Thoracic aorta (tissue), 2 donors: ENCODE measurements at regions not wholly inside any gene's neighbourhood (a gene's known extent, or its start where the extent isn't known, plus 50 kb on each side); places are given as distances from the start of the nearest gene placed in this dataset.

ENCODE experiments used
- ATAC-seq: fragments of 150-250 bp; one replicate; pipeline ENCODE4 v1.8.0; 2017; ENCODE audit warnings: low read depth; ENCODE audit not compliant: insufficient number of reproducible peaks, low FRiP score
- DNase-seq: peaks from one replicate; pipeline ENCODE4 v3.0.0-alpha.2; 2020; ENCODE audit warnings: low spot score
- H3K27ac ChIP-seq, 2 donors: fragments of 200-600 bp; sonication (generic); 1 replicate in 1 of 2; 2 replicates in 1 of 2; pipeline ENCODE4 v1.5.1; 2016; ENCODE audit warnings: mild to moderate bottlenecking in 2 of 2, moderate library complexity in 2 of 2
- H3K27me3 ChIP-seq: fragments of 200-600 bp; sonication (generic); replicated peaks from 2 replicates; pipeline ENCODE4 v1.6.0; 2016; ENCODE audit warnings: mild to moderate bottlenecking; ENCODE audit not compliant: insufficient read depth
- H3K36me3 ChIP-seq: fragments of 200-600 bp; sonication (generic); one replicate; pipeline ENCODE4 v1.5.1; 2016
- H3K4me1 ChIP-seq, 2 donors: fragments of 200-600 bp; sonication (generic); 1 replicate in 1 of 2; 2 replicates in 1 of 2; pipeline versions ENCODE4 v1.5.1 to v1.6.0; 2016; ENCODE audit warnings: low read depth in 2 of 2, mild to moderate bottlenecking in 1 of 2; ENCODE audit not compliant: control insufficient read depth in 1 of 2
- H3K4me3 ChIP-seq: fragments of 200-600 bp; sonication (generic); 2 replicates; pipeline ENCODE4 v1.5.1; 2016; ENCODE audit warnings: mild to moderate bottlenecking
- H3K9me3 ChIP-seq: fragments of 200-600 bp; sonication (generic); 2 replicates; pipeline ENCODE4 v1.5.1; 2016
- TF ChIP-seq, protein P1 (sequence below): fragments of 200-600 bp; sonication (generic); IDR thresholded peaks from one replicate; pipeline ENCODE4 v1.5.1; 2019; ENCODE audit warnings: antibody characterized with exemption

DNA sequence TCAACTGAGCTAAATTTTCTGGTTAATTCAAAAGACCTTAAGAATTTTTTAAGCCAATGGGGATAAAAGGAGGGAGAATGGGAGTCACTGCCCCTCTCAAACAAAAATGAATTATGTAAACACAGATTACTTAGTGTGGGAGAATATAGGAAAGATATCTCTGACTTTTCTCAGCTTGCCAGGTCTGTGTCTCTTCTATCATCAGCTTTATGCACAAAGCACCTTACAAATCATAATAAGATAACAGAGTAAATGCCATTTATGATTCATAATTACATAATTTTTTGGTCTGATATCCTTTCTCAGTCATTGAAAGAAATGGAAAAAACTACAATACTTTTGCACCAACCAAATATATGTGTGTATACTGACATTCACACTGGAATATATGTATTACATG, 604.6 kb upstream of the FAM241A start:
- TF ChIP-seq, protein P1, sequence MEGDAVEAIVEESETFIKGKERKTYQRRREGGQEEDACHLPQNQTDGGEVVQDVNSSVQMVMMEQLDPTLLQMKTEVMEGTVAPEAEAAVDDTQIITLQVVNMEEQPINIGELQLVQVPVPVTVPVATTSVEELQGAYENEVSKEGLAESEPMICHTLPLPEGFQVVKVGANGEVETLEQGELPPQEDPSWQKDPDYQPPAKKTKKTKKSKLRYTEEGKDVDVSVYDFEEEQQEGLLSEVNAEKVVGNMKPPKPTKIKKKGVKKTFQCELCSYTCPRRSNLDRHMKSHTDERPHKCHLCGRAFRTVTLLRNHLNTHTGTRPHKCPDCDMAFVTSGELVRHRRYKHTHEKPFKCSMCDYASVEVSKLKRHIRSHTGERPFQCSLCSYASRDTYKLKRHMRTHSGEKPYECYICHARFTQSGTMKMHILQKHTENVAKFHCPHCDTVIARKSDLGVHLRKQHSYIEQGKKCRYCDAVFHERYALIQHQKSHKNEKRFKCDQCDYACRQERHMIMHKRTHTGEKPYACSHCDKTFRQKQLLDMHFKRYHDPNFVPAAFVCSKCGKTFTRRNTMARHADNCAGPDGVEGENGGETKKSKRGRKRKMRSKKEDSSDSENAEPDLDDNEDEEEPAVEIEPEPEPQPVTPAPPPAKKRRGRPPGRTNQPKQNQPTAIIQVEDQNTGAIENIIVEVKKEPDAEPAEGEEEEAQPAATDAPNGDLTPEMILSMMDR, result no peak
- no peaks in the 10 kb centered on the region for H3K27me3 ChIP-seq
- H3K4me3 ChIP-seq, result no peak overlapping the region
- DNase-seq (no peak), ATAC-seq (no peak)
- no peaks in the 10 kb centered on the region for H3K4me1 ChIP-seq
- H3K27ac ChIP-seq, result no peak overlapping the region
- H3K9me3 ChIP-seq, result no peaks in the 10 kb centered on the region
- no peaks in the 10 kb centered on the region for H3K36me3 ChIP-seq

DNA sequence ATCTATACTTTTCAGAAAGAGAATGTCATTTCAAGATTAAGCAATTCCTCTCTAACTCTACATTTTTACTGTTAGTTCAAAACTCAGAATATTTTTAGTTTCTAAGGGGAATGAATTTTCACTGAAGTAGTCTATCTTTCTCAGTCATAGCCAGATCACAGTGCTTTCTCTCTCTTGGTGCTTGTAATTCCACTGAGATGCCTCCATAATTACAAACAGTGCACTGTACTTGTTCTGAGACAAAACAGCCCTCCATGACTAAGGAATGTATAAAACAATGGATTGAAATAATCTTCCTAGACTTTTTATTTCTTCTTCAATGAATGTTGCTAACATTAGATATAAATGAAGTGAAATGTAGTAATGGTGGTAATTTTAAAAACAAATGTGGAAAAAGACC, 603.2 kb upstream of the FAM241A start:
- H3K27me3 ChIP-seq, result no peaks in the 10 kb centered on the region
- TF ChIP-seq, protein P1, result no peak
- no peaks in the 10 kb centered on the region for H3K4me1 ChIP-seq
- no peak overlapping the region for H3K4me3 ChIP-seq
- no peak overlapping the region for H3K27ac ChIP-seq
- H3K36me3 ChIP-seq, result no peaks in the 10 kb centered on the region
- no peaks in the 10 kb centered on the region for H3K9me3 ChIP-seq
- ATAC-seq (no peak), DNase-seq (no peak)

DNA sequence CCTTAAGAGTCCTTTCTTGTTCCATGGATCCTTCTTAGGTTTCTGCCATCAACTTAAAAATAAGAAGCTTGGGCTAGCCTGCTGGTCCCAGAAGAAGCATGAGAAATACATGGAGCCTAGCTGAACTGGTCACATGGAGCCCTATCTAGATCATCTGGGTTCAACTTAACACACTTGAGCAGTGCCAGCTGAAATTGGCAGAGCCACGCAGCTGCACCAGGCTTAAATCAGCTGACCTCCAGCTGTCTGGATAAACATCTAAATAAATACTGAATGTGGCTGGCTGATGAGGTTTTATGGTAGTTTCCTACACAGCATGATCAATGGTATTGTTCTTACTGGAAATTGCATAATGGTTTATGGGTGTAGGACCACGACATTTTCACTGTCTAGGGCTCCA, 598.4 kb upstream of the FAM241A start:
- Histone ChIP-seq H3K27me3 (no peaks in the 10 kb centered on the region), H3K27ac (no peak overlapping the region), H3K4me1 (no peaks in the 10 kb centered on the region), H3K4me3 (no peak overlapping the region), H3K36me3 (no peaks in the 10 kb centered on the region), H3K9me3 (no peaks in the 10 kb centered on the region)
- DNase-seq (no peak), ATAC-seq (no peak)
- TF ChIP-seq, protein P1, result no peak

DNA sequence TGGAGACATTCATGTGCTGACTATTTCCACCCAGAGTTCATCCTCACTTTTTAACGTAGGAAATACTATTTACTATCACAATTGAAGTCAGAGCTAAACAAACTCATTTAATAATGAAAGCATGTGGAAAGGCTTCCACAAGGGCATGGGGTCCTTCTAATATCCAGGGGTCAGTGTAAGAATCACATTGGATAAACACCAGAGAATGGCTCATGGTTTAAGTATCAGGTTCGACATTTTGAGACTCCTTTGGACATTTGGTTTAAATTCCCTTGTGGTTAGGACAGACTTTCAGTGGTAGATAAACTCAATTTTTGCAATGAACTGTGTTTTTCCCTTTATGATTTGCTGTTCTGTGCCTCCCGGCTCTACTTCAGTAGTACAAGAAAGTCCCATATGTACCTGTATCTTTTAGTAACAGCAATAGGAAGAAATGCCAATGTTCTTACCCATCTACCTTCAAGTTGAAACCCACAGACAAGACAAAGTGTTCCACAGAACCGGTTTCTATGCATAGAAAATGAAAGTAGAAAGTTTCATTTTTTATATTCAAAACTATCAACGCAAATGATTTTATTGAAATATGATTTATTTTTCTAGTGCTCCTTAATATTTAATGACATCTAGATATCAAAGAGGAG, 589.0 kb upstream of the FAM241A start:
- no peak for ATAC-seq
- Histone ChIP-seq H3K36me3 (no peaks in the 10 kb centered on the region), H3K4me1 (no peaks in the 10 kb centered on the region), H3K27me3 (no peaks in the 10 kb centered on the region), H3K4me3 (no peak overlapping the region), H3K27ac (no peak overlapping the region), H3K9me3 (no peaks in the 10 kb centered on the region)
- DNase-seq, result no peak
- TF ChIP-seq, protein P1, result no peak

DNA sequence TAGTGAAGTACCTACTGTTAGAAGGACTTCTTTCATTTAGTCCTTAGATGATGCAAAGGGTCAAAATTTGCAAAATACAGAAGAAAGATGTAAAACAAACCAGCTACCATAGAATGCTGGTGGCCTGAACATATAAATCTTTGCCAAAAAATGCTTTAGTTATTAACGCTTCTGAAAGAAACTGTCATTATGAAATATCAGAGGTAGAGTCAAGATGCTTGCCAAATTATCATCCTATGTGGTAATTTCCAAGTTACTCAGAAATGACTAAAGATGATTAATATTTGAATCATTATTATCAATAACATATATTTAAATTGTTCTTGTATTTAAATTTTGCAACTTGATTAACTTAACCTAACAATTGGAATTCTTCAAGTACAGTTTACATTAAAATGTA, 588.4 kb upstream of the FAM241A start:
- no peaks in the 10 kb centered on the region for H3K9me3 ChIP-seq
- no peaks in the 10 kb centered on the region for H3K27me3 ChIP-seq
- no peak overlapping the region for H3K4me3 ChIP-seq
- H3K27ac ChIP-seq, result no peak overlapping the region
- TF ChIP-seq, protein P1, result no peak
- no peaks in the 10 kb centered on the region for H3K4me1 ChIP-seq
- no peaks in the 10 kb centered on the region for H3K36me3 ChIP-seq
- no peak for DNase-seq
- no peak for ATAC-seq
